ENCODE measurements at regions not wholly inside any gene's neighbourhood (a gene's known extent, or its start where the extent isn't known, plus 50 kb on each side); places are given as distances from the start of the nearest gene placed in this dataset.

GRCh38 chr12:73235387-73235786 is 963.2 kb downstream of the TRHDE start:
- Mint-ChIP-seq H3K9me3 (peaks cover 24% of the 10 kb centered on the region), H3K27ac (no peak overlapping the region), H3K36me3 (ENCODE audit: low read depth) (no peaks in the 10 kb centered on the region), H3K4me3 (no peak overlapping the region), H3K4me1 (no peaks in the 10 kb centered on the region), H3K27me3 (no peaks in the 10 kb centered on the region)
- ATAC-seq (no peak), DNase-seq (no peak)

- H3K36me3 Mint-ChIP-seq (ENCODE audit: low read depth): no peaks in the 10 kb centered on the region
- no peaks in the 10 kb centered on the region for H3K4me1 Mint-ChIP-seq
- H3K27ac Mint-ChIP-seq: no peak overlapping the region
- H3K4me3 Mint-ChIP-seq: no peak overlapping the region
- peaks cover 15% of the 10 kb centered on the region for H3K9me3 Mint-ChIP-seq
- DNase-seq (no peak), ATAC-seq (no peak)
- no peaks in the 10 kb centered on the region for H3K27me3 Mint-ChIP-seq
Observed at GRCh38 chr12:73240110-73240509, 967.9 kb downstream of the TRHDE start.

- ATAC-seq: no peak
- Mint-ChIP-seq H3K4me1 (no peaks in the 10 kb centered on the region), H3K27me3 (no peaks in the 10 kb centered on the region), H3K4me3 (no peak overlapping the region), H3K9me3 (peaks cover 11% of the 10 kb centered on the region), H3K36me3 (ENCODE audit: low read depth) (no peaks in the 10 kb centered on the region), H3K27ac (no peak overlapping the region)
- no peak for DNase-seq
Observed at GRCh38 chr12:73262788-73263381, 990.7 kb downstream of the TRHDE start.

GRCh38 chr12:73266206-73266605 is 994.0 kb downstream of the TRHDE start:
- Mint-ChIP-seq H3K36me3 (ENCODE audit: low read depth) (no peaks in the 10 kb centered on the region), H3K4me3 (no peak overlapping the region), H3K27ac (no peak overlapping the region), H3K9me3 (peaks cover 19% of the 10 kb centered on the region), H3K27me3 (no peaks in the 10 kb centered on the region), H3K4me1 (no peaks in the 10 kb centered on the region)
- ATAC-seq: no peak
- DNase-seq: no peak

- peaks cover 24% of the 10 kb centered on the region for H3K9me3 Mint-ChIP-seq
- no peaks in the 10 kb centered on the region for H3K27me3 Mint-ChIP-seq
- ATAC-seq (no peak), DNase-seq (no peak)
- H3K4me1 Mint-ChIP-seq: no peaks in the 10 kb centered on the region
- H3K4me3 Mint-ChIP-seq: no peak overlapping the region
- H3K36me3 Mint-ChIP-seq (ENCODE audit: low read depth): no peaks in the 10 kb centered on the region
- H3K27ac Mint-ChIP-seq: no peak overlapping the region
Observed at GRCh38 chr12:73274976-73275375, 1002.8 kb downstream of the TRHDE start.

GRCh38 chr12:73277971-73278370 is 1005.8 kb downstream of the TRHDE start:
- Mint-ChIP-seq H3K27me3 (no peaks in the 10 kb centered on the region), H3K27ac (no peak overlapping the region), H3K4me3 (no peak overlapping the region), H3K36me3 (ENCODE audit: low read depth) (no peaks in the 10 kb centered on the region), H3K9me3 (peaks cover 23% of the 10 kb centered on the region), H3K4me1 (no peaks in the 10 kb centered on the region)
- ATAC-seq (no peak), DNase-seq (no peak)

- Mint-ChIP-seq H3K4me1 (no peaks in the 10 kb centered on the region), H3K4me3 (no peak overlapping the region), H3K9me3 (peaks cover 6% of the 10 kb centered on the region), H3K36me3 (ENCODE audit: low read depth) (no peaks in the 10 kb centered on the region), H3K27ac (no peak overlapping the region), H3K27me3 (no peaks in the 10 kb centered on the region)
- DNase-seq: no peak
- no peak for ATAC-seq
Observed at GRCh38 chr12:73301530-73301929, 1029.4 kb downstream of the TRHDE start.

- no peaks in the 10 kb centered on the region for H3K27me3 Mint-ChIP-seq
- no peak overlapping the region for H3K4me3 Mint-ChIP-seq
- DNase-seq (no peak), ATAC-seq (no peak)
- H3K36me3 Mint-ChIP-seq (ENCODE audit: low read depth): no peaks in the 10 kb centered on the region
- peaks cover 11% of the 10 kb centered on the region for H3K9me3 Mint-ChIP-seq
- H3K4me1 Mint-ChIP-seq: no peaks in the 10 kb centered on the region
- H3K27ac Mint-ChIP-seq: no peak overlapping the region
Observed at GRCh38 chr12:73307260-73307659, 1035.1 kb downstream of the TRHDE start.

GRCh38 chr12:73308079-73308478 is 1035.9 kb downstream of the TRHDE start:
- Mint-ChIP-seq H3K9me3 (peaks cover 11% of the 10 kb centered on the region), H3K27me3 (no peaks in the 10 kb centered on the region), H3K4me3 (no peak overlapping the region), H3K4me1 (no peaks in the 10 kb centered on the region), H3K36me3 (ENCODE audit: low read depth) (no peaks in the 10 kb centered on the region), H3K27ac (no peak overlapping the region)
- ATAC-seq (no peak), DNase-seq (no peak)

GRCh38 chr12:73308747-73309146 is 1036.6 kb downstream of the TRHDE start:
- Mint-ChIP-seq H3K27me3 (no peaks in the 10 kb centered on the region), H3K9me3 (peaks cover 11% of the 10 kb centered on the region), H3K27ac (no peak overlapping the region), H3K4me1 (no peaks in the 10 kb centered on the region), H3K36me3 (ENCODE audit: low read depth) (no peaks in the 10 kb centered on the region), H3K4me3 (no peak overlapping the region)
- ATAC-seq (no peak), DNase-seq (no peak)

GRCh38 chr12:73321319-73321718 is 1049.1 kb downstream of the TRHDE start:
- DNase-seq (no peak), ATAC-seq (no peak)
- Mint-ChIP-seq H3K27ac (no peak overlapping the region), H3K9me3 (peaks cover 28% of the 10 kb centered on the region), H3K4me1 (no peaks in the 10 kb centered on the region), H3K27me3 (no peaks in the 10 kb centered on the region), H3K36me3 (ENCODE audit: low read depth) (no peaks in the 10 kb centered on the region), H3K4me3 (no peak overlapping the region)

- Mint-ChIP-seq H3K27me3 (no peaks in the 10 kb centered on the region), H3K9me3 (peaks cover 28% of the 10 kb centered on the region), H3K4me1 (no peaks in the 10 kb centered on the region), H3K27ac (no peak overlapping the region), H3K36me3 (ENCODE audit: low read depth) (no peaks in the 10 kb centered on the region), H3K4me3 (no peak overlapping the region)
- no peak for DNase-seq
- ATAC-seq: no peak
Observed at GRCh38 chr12:73321776-73322175, 1049.6 kb downstream of the TRHDE start.

- H3K4me1 Mint-ChIP-seq: no peaks in the 10 kb centered on the region
- DNase-seq: no peak
- H3K9me3 Mint-ChIP-seq: peaks cover 4% of the 10 kb centered on the region
- H3K27ac Mint-ChIP-seq: no peak overlapping the region
- no peaks in the 10 kb centered on the region for H3K27me3 Mint-ChIP-seq
- no peaks in the 10 kb centered on the region for H3K36me3 Mint-ChIP-seq (ENCODE audit: low read depth)
- no peak overlapping the region for H3K4me3 Mint-ChIP-seq
- ATAC-seq: no peak
Observed at GRCh38 chr12:73330584-73331351, 1058.6 kb downstream of the TRHDE start.

GRCh38 chr12:73341559-73342247 is 1069.5 kb downstream of the TRHDE start:
- Mint-ChIP-seq H3K9me3 (peaks cover 6% of the 10 kb centered on the region), H3K4me3 (no peak overlapping the region), H3K36me3 (ENCODE audit: low read depth) (no peaks in the 10 kb centered on the region)

GRCh38 chr12:73342733-73343132 is 1070.6 kb downstream of the TRHDE start:
- no peaks in the 10 kb centered on the region for H3K4me1 Mint-ChIP-seq
- peaks cover 9% of the 10 kb centered on the region for H3K9me3 Mint-ChIP-seq
- DNase-seq (no peak), ATAC-seq (no peak)
- no peak overlapping the region for H3K4me3 Mint-ChIP-seq
- H3K36me3 Mint-ChIP-seq (ENCODE audit: low read depth): no peaks in the 10 kb centered on the region
- H3K27ac Mint-ChIP-seq: no peak overlapping the region
- no peaks in the 10 kb centered on the region for H3K27me3 Mint-ChIP-seq

More at GRCh38 chr12:73341559-73342247, 1069.5 kb downstream of the TRHDE start:
- Mint-ChIP-seq H3K27ac (no peak overlapping the region), H3K27me3 (no peaks in the 10 kb centered on the region), H3K4me1 (no peaks in the 10 kb centered on the region)
- ATAC-seq: no peak
- DNase-seq: no peak

Measured in activated naive CD8-positive, alpha-beta T cell treated with anti-CD3 and anti-CD28 coated beads, Interleukin-2, amount 50 U/mL, for 24 hours (primary cell).